8988T (cell line): ENCODE measurements at regions not wholly inside any gene's neighbourhood (a gene's known extent, or its start where the extent isn't known, plus 50 kb on each side); places are given as distances from the start of the nearest gene placed in this dataset.

Source experiments
- DNase-seq: peaks from one replicate; pipeline ENCODE4 v3.0.0; 2011

DNA sequence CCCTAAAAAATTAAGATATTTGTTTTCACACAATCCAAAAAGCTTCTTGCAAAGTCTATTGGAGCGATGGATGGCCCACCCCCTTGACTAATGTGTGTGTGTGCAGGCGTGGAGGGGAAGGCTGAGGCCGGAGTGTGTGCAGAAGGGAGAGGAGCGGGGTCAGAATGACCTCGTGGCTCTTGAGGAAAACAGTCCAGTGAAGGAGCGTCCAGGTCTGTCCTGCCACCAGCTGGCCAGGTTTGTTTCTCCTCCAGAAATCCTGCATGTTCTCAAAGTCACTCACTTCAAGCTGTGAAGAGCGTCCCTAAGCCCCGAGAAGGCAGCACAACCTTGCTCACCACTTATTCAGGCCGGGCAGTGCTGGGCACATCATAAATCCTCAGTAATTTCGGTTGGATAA lies 69.5 kb upstream of the SSX2IP start:
- no peak for DNase-seq

DNA sequence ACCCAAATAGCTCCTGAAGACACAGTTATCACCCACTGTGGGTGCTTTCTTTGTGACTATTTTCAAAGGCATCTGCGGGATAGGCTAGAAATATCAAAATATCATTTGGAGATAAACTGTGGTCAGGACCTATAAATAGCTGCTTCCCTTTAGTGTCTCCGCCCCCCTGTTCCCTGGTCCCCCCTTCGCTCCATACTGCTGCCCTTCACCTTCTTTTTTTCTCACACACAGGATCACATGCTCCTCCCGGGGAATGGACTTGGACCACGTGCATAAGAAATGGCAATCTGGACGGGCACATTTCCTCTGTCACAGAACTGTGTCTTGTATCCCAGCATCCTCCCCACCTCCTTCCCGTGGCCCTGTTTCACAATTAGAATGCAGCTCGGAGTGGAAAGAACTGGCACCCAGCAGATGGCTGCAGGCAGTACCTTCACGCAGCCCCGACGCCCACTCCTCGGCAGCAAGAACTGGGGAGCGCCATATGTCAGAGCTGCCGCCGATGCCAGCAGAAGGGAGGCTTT lies 68.8 kb upstream of the SSX2IP start:
- DNase-seq: no peak

DNA sequence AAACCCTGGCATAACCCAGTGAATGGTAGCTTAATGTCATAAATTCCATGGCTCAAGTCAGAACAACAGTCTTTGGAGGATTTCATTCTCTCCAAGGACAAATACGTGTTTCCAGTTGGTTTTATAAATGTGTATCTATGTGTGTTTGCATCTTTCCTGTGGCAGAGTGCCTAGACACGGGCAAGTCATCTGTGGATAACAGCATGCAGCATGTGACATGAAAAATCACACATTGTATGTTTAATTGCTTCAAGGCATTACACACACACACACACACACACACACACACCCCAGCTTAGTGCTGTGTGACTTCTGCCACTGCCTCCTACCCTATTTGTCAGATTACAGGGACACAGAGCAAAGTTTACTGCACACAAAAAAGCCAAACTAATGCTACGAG lies 68.2 kb upstream of the SSX2IP start:
- DNase-seq: no peak

- no peak for DNase-seq
Observed at GRCh38 chr1:84757301-84757700, 67.0 kb upstream of the SSX2IP start.

- DNase-seq: no peak
Observed at GRCh38 chr1:84756455-84757082, 66.3 kb upstream of the SSX2IP start.

DNA sequence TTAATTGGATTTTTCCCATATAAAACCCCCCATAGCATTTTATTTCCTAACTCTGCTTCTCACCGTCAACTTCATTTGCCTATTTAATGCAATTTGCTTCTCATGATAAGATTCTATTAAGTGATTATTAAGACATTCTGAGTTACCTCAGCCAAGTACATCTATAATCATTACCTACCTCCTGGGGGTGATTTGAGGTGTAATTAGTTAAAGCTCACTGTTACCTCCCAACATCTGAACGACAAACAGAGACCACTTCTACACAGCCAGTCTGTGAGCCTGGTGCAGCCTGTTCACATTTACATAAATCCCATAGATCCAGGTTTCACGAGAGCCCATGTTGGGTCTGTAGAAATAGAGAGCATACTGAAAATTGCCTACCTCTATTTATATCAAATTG lies 65.7 kb upstream of the SSX2IP start:
- no peak for DNase-seq

- DNase-seq: no peak
Observed at GRCh38 chr1:84755216-84755615, 65.0 kb upstream of the SSX2IP start.

GRCh38 chr1:84754386-84754703 lies 64.1 kb upstream of the SSX2IP start:
- DNase-seq: no peak

DNA sequence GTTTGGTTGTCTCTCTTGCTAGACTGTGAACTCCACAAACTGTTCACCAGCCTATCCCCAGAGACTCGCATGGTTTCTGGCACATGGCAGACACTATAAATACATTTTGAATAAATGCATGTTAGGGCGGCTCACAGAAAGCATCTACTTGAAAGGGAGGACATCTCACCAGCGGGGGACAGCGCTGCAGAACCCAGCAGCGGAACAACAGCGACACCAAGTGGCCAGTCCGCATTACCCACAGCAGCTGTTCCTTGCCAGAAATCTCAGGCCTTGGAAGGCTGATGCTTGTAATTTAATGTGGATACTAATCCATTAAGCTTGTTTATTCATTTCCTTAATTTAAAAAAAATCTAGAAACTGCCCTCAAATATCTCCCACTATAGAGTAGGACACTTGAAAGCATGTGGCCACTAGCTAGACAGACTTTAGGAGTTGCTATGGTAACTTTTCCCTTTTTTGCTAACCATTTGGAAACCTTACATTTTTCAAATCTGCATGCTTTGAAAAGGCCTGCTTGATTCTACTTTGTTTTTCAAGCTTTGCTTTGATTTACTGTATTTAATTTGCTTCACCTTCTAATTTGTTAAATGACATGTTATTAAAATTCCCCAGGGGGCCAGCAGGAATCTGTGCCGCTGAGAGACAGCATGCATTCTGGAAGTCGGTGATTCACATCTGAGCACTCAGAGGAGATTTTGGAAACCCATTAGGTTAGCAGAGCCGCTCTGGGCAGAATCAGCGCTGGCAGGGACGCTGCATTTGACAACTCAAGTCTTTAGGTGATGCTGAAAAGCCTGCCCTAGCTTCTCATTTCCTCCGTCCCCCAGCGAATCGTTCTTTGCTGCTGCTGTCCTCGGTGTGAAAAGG lies 63.5 kb upstream of the SSX2IP start:
- DNase-seq: peak; percentile 51

- DNase-seq: no peak
Observed at GRCh38 chr1:84750110-84750730, 60.0 kb upstream of the SSX2IP start.

- no peak for DNase-seq
Observed at GRCh38 chr1:84749427-84749826, 59.2 kb upstream of the SSX2IP start.

GRCh38 chr1:84748364-84748763 lies 58.1 kb upstream of the SSX2IP start:
- no peak for DNase-seq

GRCh38 chr1:84745857-84746256 lies 55.6 kb upstream of the SSX2IP start:
- DNase-seq: no peak

DNA sequence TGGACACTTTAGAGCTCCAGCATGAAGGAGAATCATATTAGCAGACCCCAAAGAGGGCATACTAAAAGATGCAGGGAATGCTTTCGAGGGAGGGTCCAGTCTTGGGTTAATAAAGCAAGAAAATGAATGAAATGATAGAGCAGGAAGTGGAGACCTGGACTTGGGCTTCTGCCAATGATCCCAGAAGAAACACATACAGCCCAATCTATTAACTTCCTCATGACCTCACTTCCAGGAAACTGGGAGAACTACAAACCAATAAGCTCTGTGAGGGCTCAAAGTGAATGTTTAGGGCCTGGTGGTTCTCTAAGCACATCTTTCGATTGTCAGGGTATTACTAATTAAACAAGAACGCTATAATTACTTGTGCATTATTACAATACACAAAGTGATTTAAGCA lies 53.6 kb upstream of the SSX2IP start:
- no peak for DNase-seq

DNA sequence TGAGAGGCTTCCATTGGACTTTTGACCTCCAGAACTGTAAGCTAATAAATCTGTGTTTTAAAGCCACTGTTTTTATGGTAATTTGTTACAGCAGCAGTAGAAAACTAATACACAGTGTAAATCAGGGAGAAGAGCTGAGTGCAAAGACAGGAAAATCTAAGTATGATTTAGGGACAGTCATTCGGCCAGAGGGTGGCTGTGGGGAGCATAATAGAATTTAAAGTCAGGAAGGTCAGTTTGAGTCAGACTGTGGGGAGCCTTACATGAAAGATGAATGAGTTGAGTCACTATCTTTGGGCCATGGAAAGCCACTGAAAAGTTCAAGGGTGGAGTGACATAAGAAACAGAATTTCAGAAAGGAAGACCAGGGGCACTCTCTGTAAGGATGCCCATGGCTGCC lies 52.4 kb upstream of the SSX2IP start:
- no peak for DNase-seq

DNA sequence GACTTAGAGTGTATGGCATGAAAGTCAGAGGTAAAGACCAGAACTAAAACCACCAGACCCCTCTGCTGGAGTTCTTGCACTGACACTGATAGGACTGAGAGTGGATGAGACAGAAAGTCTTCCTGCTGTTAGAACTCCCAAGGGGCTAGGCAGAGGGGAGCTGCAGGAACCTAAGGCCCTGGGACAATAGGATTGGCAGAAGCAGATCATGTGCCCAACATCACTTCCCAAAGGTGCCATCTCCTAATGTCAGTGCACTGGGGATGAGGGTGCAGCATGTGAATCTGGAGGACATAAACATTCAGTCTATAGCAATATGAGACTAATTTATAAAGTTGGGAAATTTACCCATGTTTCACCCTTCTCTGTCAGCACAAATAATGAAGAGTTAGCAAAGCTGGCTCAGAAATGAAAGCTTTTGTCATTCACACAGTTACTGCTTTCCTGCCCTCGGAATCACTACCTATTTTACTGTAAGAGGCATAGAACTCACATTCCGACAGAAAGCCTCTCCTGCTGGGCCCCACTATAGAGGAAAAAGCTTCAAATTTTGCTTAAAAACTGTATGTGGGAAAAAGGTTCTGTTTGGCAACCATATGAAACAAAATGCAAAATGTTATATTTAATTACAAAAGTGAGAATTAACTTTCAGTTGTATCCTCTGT lies 49.9 kb upstream of the SSX2IP start:
- DNase-seq: no peak
